H1 (cell line): ENCODE measurements at regions not wholly inside any gene's neighbourhood (a gene's known extent, or its start where the extent isn't known, plus 50 kb on each side); places are given as distances from the start of the nearest gene placed in this dataset.

ENCODE experiments used
- CTCF ChIA-PET: fragments of 300-600 bp; sonication (Branson Sonifier 250); formaldehyde crosslinking; loops from one replicate; lab custom pipeline; 2021; ENCODE audit not compliant: partially characterized antibody; lab: Charles Lee
- POLR2A ChIA-PET: fragments of 300-600 bp; sonication (Branson Sonifier 250); formaldehyde crosslinking; loops from one replicate; lab custom pipeline; 2021; ENCODE audit warnings: inconsistent platforms; ENCODE audit not compliant: partially characterized antibody; lab: Charles Lee
- DNase-seq, 2 experiments: peaks; one replicate each; pipeline versions ENCODE4 v3.0.0 to v3.0.0-alpha.2; 2010 to 2022; ENCODE audit warnings: low spot score in 2 of 2, low read depth in 1 of 2, mixed read lengths in 1 of 2
- FAIRE-seq: peaks from 2 replicates; lab custom pipeline; 2011; peaks lifted over from hg19 to GRCh38; lab: Jason Lieb, UNC
- H2AFZ ChIP-seq: 2 replicates; pipeline ENCODE4 v1.8.1; 2012; ENCODE audit warnings: low read length, inconsistent platforms
- H2AK5ac ChIP-seq: 2 replicates; pipeline ENCODE4 v1.6.1; 2013; ENCODE audit warnings: low read depth, low read length
- H2BK120ac ChIP-seq: replicated peaks from 2 replicates; pipeline ENCODE3; 2013; ENCODE audit warnings: low read depth, low read length, inconsistent platforms
- H2BK12ac ChIP-seq: 2 replicates; pipeline ENCODE4 v1.6.1; 2013; ENCODE audit warnings: low read depth, low read length
- H2BK15ac ChIP-seq: 2 replicates; pipeline ENCODE4 v1.6.1; 2013; ENCODE audit warnings: low read length
- H2BK20ac ChIP-seq: 2 replicates; pipeline ENCODE4 v1.6.1; 2013; ENCODE audit warnings: low read length
- H2BK5ac ChIP-seq: 2 replicates; pipeline ENCODE4 v1.6.1; 2013; ENCODE audit warnings: low read depth, low read length
- H3K14ac ChIP-seq: 2 replicates; pipeline ENCODE4 v1.6.1; 2013; ENCODE audit warnings: inconsistent platforms; ENCODE audit not compliant: insufficient read length
- H3K18ac ChIP-seq: 2 replicates; pipeline ENCODE4 v1.6.1; 2013; ENCODE audit warnings: low read length; ENCODE audit errors: extremely low read depth
- H3K23ac ChIP-seq: 2 replicates; pipeline ENCODE4 v1.6.1; 2013; ENCODE audit warnings: inconsistent platforms; ENCODE audit not compliant: insufficient read length
- H3K23me2 ChIP-seq: 2 replicates; pipeline ENCODE4 v1.6.1; 2013; ENCODE audit warnings: low read depth, low read length
- H3K27ac ChIP-seq: 2 replicates; pipeline ENCODE4 v1.6.1; 2011; ENCODE audit warnings: low read depth, low read length, inconsistent platforms
- H3K27me3 ChIP-seq, 4 experiments: replicated peaks in 1 of 4; 1 replicate in 1 of 4; 2 replicates in 3 of 4; pipeline versions ENCODE4 v1.6.1 to v1.8.1; 2011 to 2013; ENCODE audit warnings: low read length in 3 of 4, mild to moderate bottlenecking in 3 of 4, inconsistent platforms in 2 of 4, mixed read lengths in 2 of 4, moderate library complexity in 1 of 4; ENCODE audit not compliant: control insufficient read depth in 3 of 4, insufficient read depth in 3 of 4; ENCODE audit errors: extremely low read depth in 1 of 4
- H3K36me3 ChIP-seq, 4 experiments: 2 replicates each; pipeline versions ENCODE4 v1.6.1 to v1.8.1; 2011 to 2013; ENCODE audit warnings: mild to moderate bottlenecking in 4 of 4, low read length in 3 of 4, moderate library complexity in 2 of 4, control low read depth in 1 of 4, inconsistent platforms in 1 of 4; ENCODE audit not compliant: insufficient read depth in 4 of 4, control insufficient read depth in 2 of 4
- H3K4ac ChIP-seq: replicated peaks from 2 replicates; pipeline ENCODE3; 2013; ENCODE audit warnings: low read length, low read depth, mixed read lengths, inconsistent platforms; ENCODE audit not compliant: insufficient read length
- H3K4me1 ChIP-seq, 4 experiments: replicated peaks in 1 of 4; 1 replicate in 1 of 4; 2 replicates in 3 of 4; pipeline versions ENCODE4 v1.6.1 to v1.8.1; 2011 to 2013; ENCODE audit warnings: low read length in 3 of 4, inconsistent platforms in 2 of 4, mixed read lengths in 1 of 4; ENCODE audit not compliant: insufficient read depth in 4 of 4, control insufficient read depth in 3 of 4
- H3K4me2 ChIP-seq, 2 experiments: 2 replicates each; pipeline versions ENCODE4 v1.6.1 to v1.8.1; 2011 to 2013; ENCODE audit warnings: low read depth in 2 of 2, low read length in 2 of 2, control low read depth in 1 of 2, inconsistent platforms in 1 of 2, mild to moderate bottlenecking in 1 of 2; ENCODE audit not compliant: insufficient read depth in 1 of 2
- H3K4me3 ChIP-seq, 4 experiments: fragments of 200-600, 300-600 bp in 1 of 4; sonication (generic), shearing (Covaris generic), sonication (Bioruptor Twin) in 1 of 4; 2 replicates each; pipeline versions ENCODE4 v1.5.1 to v1.8.1; 2011 to 2016; ENCODE audit warnings: low read length in 4 of 4, low read depth in 3 of 4, control low read depth in 2 of 4, inconsistent platforms in 2 of 4, mild to moderate bottlenecking in 2 of 4, mixed read lengths in 1 of 4, moderate library complexity in 1 of 4; ENCODE audit not compliant: insufficient read depth in 2 of 4; ENCODE audit errors: extremely low read depth in 1 of 4
- H3K56ac ChIP-seq: replicated peaks from 2 replicates; pipeline ENCODE3; 2013; ENCODE audit warnings: low read depth, mild to moderate bottlenecking, mixed read lengths, low read length, inconsistent platforms; ENCODE audit not compliant: insufficient read length
- H3K79me1 ChIP-seq: 2 replicates; pipeline ENCODE4 v1.6.1; 2013; ENCODE audit warnings: low read depth, low read length, control low read depth
- H3K79me2 ChIP-seq, 2 experiments: 2 replicates each; pipeline versions ENCODE4 v1.6.1 to v1.8.1; 2012 to 2013; ENCODE audit warnings: low read length in 2 of 2, mild to moderate bottlenecking in 2 of 2, inconsistent platforms in 1 of 2; ENCODE audit not compliant: insufficient read depth in 2 of 2, control insufficient read depth in 1 of 2
- H3K9ac ChIP-seq, 4 experiments: replicated peaks in 1 of 4; 1 replicate in 1 of 4; 2 replicates in 3 of 4; pipeline versions ENCODE4 v1.6.1 to v1.8.1; 2011 to 2013; ENCODE audit warnings: low read depth in 3 of 4, low read length in 3 of 4, control low read depth in 2 of 4, mild to moderate bottlenecking in 2 of 4, moderate library complexity in 2 of 4, inconsistent platforms in 1 of 4; ENCODE audit errors: extremely low read depth in 1 of 4
- H3K9me3 ChIP-seq, 2 experiments: 2 replicates each; pipeline versions ENCODE4 v1.6.1 to v1.8.1; 2012 to 2013; ENCODE audit warnings: mild to moderate bottlenecking in 2 of 2, moderate library complexity in 2 of 2, control low read depth in 1 of 2, inconsistent platforms in 1 of 2, low read depth in 1 of 2, low read length in 1 of 2, mixed read lengths in 1 of 2; ENCODE audit not compliant: insufficient read depth in 2 of 2
- H4K20me1 ChIP-seq, 2 experiments: replicated peaks in 1 of 2; 2 replicates each; pipeline versions ENCODE3 to v1.8.1; 2011 to 2013; ENCODE audit warnings: inconsistent platforms in 2 of 2, low read length in 2 of 2, mild to moderate bottlenecking in 1 of 2; ENCODE audit not compliant: insufficient read depth in 2 of 2, control insufficient read depth in 1 of 2
- H4K5ac ChIP-seq: 2 replicates; pipeline ENCODE4 v1.6.1; 2013; ENCODE audit warnings: low read length, low read depth, mixed read lengths, inconsistent platforms; ENCODE audit not compliant: insufficient read length
- H4K8ac ChIP-seq: 2 replicates; pipeline ENCODE4 v1.8.0; 2013; ENCODE audit warnings: mild to moderate bottlenecking, moderate library complexity, low read length, inconsistent platforms; ENCODE audit not compliant: insufficient read depth; ENCODE audit errors: extremely low read depth
- H4K91ac ChIP-seq: replicated peaks from 2 replicates; pipeline ENCODE3; 2013; ENCODE audit warnings: low read length, mixed read lengths, inconsistent platforms; ENCODE audit not compliant: insufficient read length
- SIRT6 ChIP-seq: IDR thresholded peaks from one replicate; pipeline ENCODE4 v1.7.1; 2012; ENCODE audit warnings: low read length, inconsistent platforms
- WGBS, 2 experiments: shearing (Covaris generic) in 1 of 2; methylation state at CpG; one replicate each; pipeline versions ENCODE4 v1.1.6 to v1.1.7; 2013 to 2015; ENCODE audit warnings: low lambda C conversion rate in 2 of 2, mixed read lengths in 2 of 2, inconsistent platforms in 1 of 2, low coverage in 1 of 2, missing lambda C conversion rate in 1 of 2; ENCODE audit not compliant: insufficient replicate concordance in 2 of 2, insufficient coverage in 1 of 2, insufficient read length in 1 of 2; ENCODE audit errors: extremely low coverage in 1 of 2, missing lambda C conversion rate in 1 of 2; 5-methylcytosine and 5-hydroxymethylcytosine counted together

DNA sequence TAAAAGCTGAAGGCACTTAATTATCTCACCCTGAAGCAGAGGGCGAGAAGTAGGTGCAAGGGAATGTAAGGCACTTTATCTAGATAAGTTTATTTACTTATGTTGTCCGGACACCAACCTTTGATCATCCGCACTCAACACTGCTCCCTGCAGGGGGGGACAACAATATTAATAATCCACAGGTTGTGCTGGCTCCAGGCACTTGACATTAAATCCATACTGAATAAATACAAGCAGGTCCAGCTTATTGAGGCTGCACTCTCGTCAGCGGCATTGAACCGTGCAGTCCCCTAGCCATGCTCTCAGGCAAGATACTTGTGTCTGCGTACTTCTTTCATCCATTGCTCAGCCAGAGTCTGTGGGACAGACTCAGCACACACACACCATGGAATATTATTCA lies 374.5 kb upstream of the NBEA start:
- Histone ChIP-seq H3K4me3 (no peak overlapping the region), H3K79me1 (no peaks in the 10 kb centered on the region), H3K79me2 (no peaks in the 10 kb centered on the region), H3K14ac (no peak overlapping the region), H3K56ac (no peak overlapping the region), H3K9ac (no peak overlapping the region), H3K36me3 (no peaks in the 10 kb centered on the region), H3K4ac (no peak overlapping the region), H3K9me3 (no peaks in the 10 kb centered on the region), H2AFZ (no peak overlapping the region), H3K23ac (no peak overlapping the region), H2BK5ac (no peak overlapping the region), H4K5ac (no peak overlapping the region), H3K23me2 (no peaks in the 10 kb centered on the region), H2AK5ac (no peak overlapping the region), H4K20me1 (no peaks in the 10 kb centered on the region), H2BK12ac (no peak overlapping the region), H2BK15ac (no peak overlapping the region), H3K4me2 (no peak overlapping the region), H3K4me1 (no peaks in the 10 kb centered on the region), H3K27me3 (no peaks in the 10 kb centered on the region), H4K8ac (no peak overlapping the region), H3K27ac (no peak overlapping the region), H4K91ac (no peak overlapping the region), H3K18ac (no peak overlapping the region), H2BK20ac (no peak overlapping the region), H2BK120ac (no peak overlapping the region)
- ChIA-PET CTCF (no interaction called here), POLR2A (no interaction called here)
- WGBS, 2 experiments, result 99% methylated on average over 7 of the region's 7 CpGs; no CpG with 5 or more reads in 1 of the 2 experiments
- no peak for DNase-seq
- no peak for TF ChIP-seq SIRT6
- no peak for FAIRE-seq
